K562 (cell line): ENCODE measurements at regions not wholly inside any gene's neighbourhood (a gene's known extent, or its start where the extent isn't known, plus 50 kb on each side); places are given as distances from the start of the nearest gene placed in this dataset.

Source experiments
- ATAC-seq: fragments of 200-7000 bp; cut with Tn5 transposase; 3 replicates; pipeline ENCODE4 v1.9.1; 2020; ENCODE audit warnings: moderate library complexity
- BruUV-seq: library from RNA; stranded (reverse); fragments of 400-500 nt; replicated peaks from 2 replicates; lab custom pipeline; 2021; lab: Mats Ljungman, UMichigan
- CTCF ChIA-PET: fragments of 300-600 bp; formaldehyde crosslinking; extraction: SDS; loops from one replicate; lab custom pipeline; 2021; ENCODE audit warnings: low intra/inter-chr PET ratio; lab: Yijun Ruan, JAX
- POLR2A ChIA-PET: fragments of 300-600, 350-650 bp; sonication (Branson Sonifier 250); formaldehyde crosslinking; extraction: SDS; loops from one replicate; lab custom pipeline; 2021; ENCODE audit warnings: antibody characterized with exemption, inconsistent platforms; lab: Yijun Ruan, JAX
- DNase-seq, 4 experiments: peaks; one replicate each; pipeline versions ENCODE4 v3.0.0 to v3.0.0-alpha.2; 2011 to 2018; ENCODE audit warnings: low spot score in 3 of 4, mixed read lengths in 3 of 4; ENCODE audit errors: extremely low read depth in 1 of 4
- FAIRE-seq: peaks from 2 replicates; lab custom pipeline; 2011; peaks lifted over from hg19 to GRCh38; lab: Jason Lieb, UNC
- H2AFZ ChIP-seq: 2 replicates; pipeline ENCODE4 v1.6.0; 2011; ENCODE audit warnings: low read depth, low read length, control low read depth, inconsistent platforms
- H3K27ac ChIP-seq: fragments of 200-600 bp; 3 replicates; pipeline ENCODE4 v1.8.0; 2011; ENCODE audit warnings: low read depth, mild to moderate bottlenecking, control low read depth, inconsistent platforms, low read length, moderate library complexity, mixed read lengths; ENCODE audit errors: extremely low read depth
- H3K27me3 ChIP-seq, 2 experiments: fragments of 300-600 bp in 1 of 2; 2 replicates in 1 of 2; 3 replicates in 1 of 2; pipeline versions ENCODE4 v1.6.0 to v1.8.0; 2011; ENCODE audit warnings: inconsistent platforms in 2 of 2, low read length in 2 of 2, mild to moderate bottlenecking in 1 of 2, mixed read lengths in 1 of 2, moderate library complexity in 1 of 2; ENCODE audit not compliant: control insufficient read depth in 2 of 2, insufficient read depth in 2 of 2
- H3K36me3 ChIP-seq: fragments of 300-600 bp; 3 replicates; pipeline ENCODE4 v1.8.0; 2011; ENCODE audit warnings: mild to moderate bottlenecking, low read length, inconsistent platforms; ENCODE audit not compliant: control insufficient read depth, insufficient read depth
- H3K4me1 ChIP-seq, 2 experiments: fragments of 200-600 bp in 1 of 2; replicated peaks in 1 of 2; 2 replicates in 1 of 2; 3 replicates in 1 of 2; pipeline versions ENCODE4 v1.5.1 to v1.8.0; 2011; ENCODE audit warnings: inconsistent platforms in 2 of 2, low read length in 2 of 2, mild to moderate bottlenecking in 1 of 2, mixed read lengths in 1 of 2, moderate library complexity in 1 of 2; ENCODE audit not compliant: control insufficient read depth in 2 of 2, insufficient read depth in 2 of 2
- H3K4me2 ChIP-seq: 2 replicates; pipeline ENCODE4 v1.6.1; 2011; ENCODE audit warnings: low read length, control low read depth, inconsistent platforms, mixed read lengths; ENCODE audit not compliant: insufficient read depth
- H3K4me3 ChIP-seq: fragments of 200-600 bp; sonication (generic), shearing (Covaris generic); 2 replicates; pipeline ENCODE4 v1.5.1; 2016; ENCODE audit warnings: control low read depth, inconsistent platforms
- H3K79me2 ChIP-seq: fragments of 200-600 bp; 3 replicates; pipeline ENCODE4 v1.8.0; 2011; ENCODE audit warnings: low read length, inconsistent platforms; ENCODE audit not compliant: control insufficient read depth, insufficient read depth
- H3K9ac ChIP-seq, 2 experiments: 2 replicates each; pipeline versions ENCODE4 v1.6.0 to v1.6.1; 2011; ENCODE audit warnings: low read depth in 2 of 2, low read length in 2 of 2, control low read depth in 1 of 2, inconsistent platforms in 1 of 2, mild to moderate bottlenecking in 1 of 2, mixed read lengths in 1 of 2; ENCODE audit not compliant: insufficient read depth in 1 of 2
- H3K9me1 ChIP-seq: one replicate; pipeline ENCODE4 v1.6.0; 2011; ENCODE audit warnings: inconsistent platforms, mild to moderate bottlenecking, low read length, moderate library complexity; ENCODE audit not compliant: control insufficient read depth, insufficient read depth
- H3K9me3 ChIP-seq: replicated peaks from 2 replicates; pipeline ENCODE4 v1.5.1; 2011; ENCODE audit warnings: low read depth, low read length, inconsistent platforms; ENCODE audit not compliant: control insufficient read depth, insufficient read depth
- H4K20me1 ChIP-seq: replicated peaks from 2 replicates; pipeline ENCODE4 v1.6.1; 2011; ENCODE audit warnings: low read length, inconsistent platforms, mixed read lengths; ENCODE audit not compliant: control insufficient read depth, insufficient read depth
- ATF2 ChIP-seq: sonication (generic); formaldehyde crosslinking; IDR thresholded peaks from 2 replicates; pipeline ENCODE4 v1.8.1; 2022; ENCODE audit warnings: missing genetic modification reagents
- HDAC2 ChIP-seq: fragments of 450-650 bp; IDR thresholded peaks from 2 replicates; pipeline ENCODE4 v1.6.1; 2016; ENCODE audit warnings: mild to moderate bottlenecking
- NR1H2 ChIP-seq: sonication (generic); formaldehyde crosslinking; IDR thresholded peaks from 2 replicates; pipeline ENCODE4 v1.4.0; 2020; ENCODE audit warnings: mild to moderate bottlenecking, missing genetic modification reagents
- NR2C1 ChIP-seq, 2 experiments: fragments of 450-650 bp; IDR thresholded peaks; 2 replicates each; pipeline ENCODE4 v1.6.1; 2017; ENCODE audit warnings: mild to moderate bottlenecking in 2 of 2, antibody characterized with exemption in 1 of 2, inconsistent platforms in 1 of 2, missing compliant biosample characterization in 1 of 2, missing genetic modification characterization in 1 of 2
- SREBF1 ChIP-seq: fragments of 150-350 bp; IDR thresholded peaks from 2 replicates; pipeline ENCODE4 v1.6.1; 2014; ENCODE audit warnings: antibody characterized with exemption, low read depth, low read length, borderline replicate concordance
- TAL1 ChIP-seq: fragments of 450-650 bp; IDR thresholded peaks from 2 replicates; pipeline ENCODE4 v1.6.1; 2016; ENCODE audit warnings: mild to moderate bottlenecking
- ZNF561 ChIP-seq: fragments of 450-650 bp; formaldehyde crosslinking; conservative IDR thresholded peaks from 2 replicates; pipeline ENCODE4 v1.4.0; 2020; ENCODE audit warnings: mild to moderate bottlenecking, moderate library complexity
- WGBS: fragments of 100-300 bp; shearing (Covaris generic); methylation state at CpG from one replicate; pipeline ENCODE4 v1.1.6; 2016; ENCODE audit warnings: low coverage, mixed read lengths; ENCODE audit not compliant: insufficient coverage; ENCODE audit errors: missing lambda C conversion rate; 5-methylcytosine and 5-hydroxymethylcytosine counted together
- in situ Hi-C: fragments of 300-500 bp; cut with MboI; formaldehyde crosslinking; loops from 4 replicates; pipeline ENCODE4 v1.15.0; 2018; ENCODE audit warnings: inconsistent platforms, mixed read lengths
- intact Hi-C: fragments of 100-400 bp; cut with micrococcal nuclease; formaldehyde crosslinking; loops from 2 replicates; pipeline ENCODE4 v1.14.2; 2022

GRCh38 chr5:161095953-161096352 is 243.9 kb upstream of the ATP10B start:
- in situ Hi-C loops (no loop called here), intact Hi-C loops (no loop called here)
- no peak for FAIRE-seq
- H3K9me1 ChIP-seq, result no peaks in the 10 kb centered on the region
- H2AFZ ChIP-seq, result no peak overlapping the region
- H3K36me3 ChIP-seq, result no peaks in the 10 kb centered on the region
- no TSS peak for BruUV-seq
- no peak overlapping the region for H3K4me2 ChIP-seq
- H3K9me3 ChIP-seq, result no peaks in the 10 kb centered on the region
- H3K9ac ChIP-seq, result no peak overlapping the region
- no peak overlapping the region for H3K27ac ChIP-seq
- ATAC-seq, result no peak
- ChIA-PET POLR2A (no interaction called here), CTCF (no interaction called here)
- H3K27me3 ChIP-seq, result no peaks in the 10 kb centered on the region
- no peak overlapping the region for H3K4me3 ChIP-seq
- DNase-seq, result no peak
- H4K20me1 ChIP-seq, result no peaks in the 10 kb centered on the region
- 0% methylated on average over 2 of the region's 2 CpGs for WGBS
- H3K4me1 ChIP-seq, result no peaks in the 10 kb centered on the region
- TF ChIP-seq TAL1, result no peak
- no peak for TF ChIP-seq SREBF1
- no peak for TF ChIP-seq HDAC2
- TF ChIP-seq ATF2 (CRISPR knock-in tag), result no peak
- TF ChIP-seq ZNF561, result no peak
- TF ChIP-seq NR1H2 (CRISPR knock-in tag), result no peak
- TF ChIP-seq NR2C1 (IDR thresholded peaks at IDR 0.05), result no peak
- TF ChIP-seq NR2C1 (tag; IDR thresholded peaks at IDR 0.05), result no peak
- H3K79me2 ChIP-seq, result no peaks in the 10 kb centered on the region
